Limb (tissue), 2 donors: ENCODE measurements at regions not wholly inside any gene's neighbourhood (a gene's known extent, or its start where the extent isn't known, plus 50 kb on each side); places are given as distances from the start of the nearest gene placed in this dataset.
"Not testable (repeated sequence)": the region's sequence is repeated elsewhere in the genome, so short reads cannot be mapped to it uniquely, and the experiment has no call there.

Experiments used
- DNase-seq, 2 donors: peaks; one replicate each; pipeline ENCODE4 v3.0.0-alpha.2; 2016; ENCODE audit errors: extremely low spot score in 2 of 2

GRCh38 chr10:17538941-17539340 lies 78.2 kb downstream of the HACD1 start:
- no peak for DNase-seq

- DNase-seq = no peak
Measured at GRCh38 chr10:17537281-17537680, 79.9 kb downstream of the HACD1 start.

- DNase-seq = no peak
Measured at GRCh38 chr10:17536221-17536620, 81.0 kb downstream of the HACD1 start.

DNA sequence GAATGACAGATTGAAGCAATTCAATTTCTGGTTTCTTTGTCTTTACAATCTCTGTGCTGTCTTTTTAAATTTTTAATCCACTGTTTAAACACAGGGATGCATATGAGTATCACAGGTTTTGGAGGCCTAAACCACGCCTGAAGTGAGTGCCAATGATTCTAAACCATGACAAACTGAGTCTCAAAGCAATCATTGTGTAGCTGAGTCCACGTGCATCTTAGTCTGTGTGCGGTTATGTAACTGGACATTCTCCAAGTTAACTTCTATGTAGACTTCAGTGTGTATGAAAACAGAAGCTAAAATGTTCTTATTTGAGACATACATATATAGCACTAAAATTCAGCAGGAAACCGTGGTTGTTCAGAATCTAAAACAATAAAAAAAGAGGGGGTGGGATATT lies 79.3 kb upstream of the ST8SIA6 start:
- DNase-seq = peak in 1 of 2 donors; percentile 21

DNA sequence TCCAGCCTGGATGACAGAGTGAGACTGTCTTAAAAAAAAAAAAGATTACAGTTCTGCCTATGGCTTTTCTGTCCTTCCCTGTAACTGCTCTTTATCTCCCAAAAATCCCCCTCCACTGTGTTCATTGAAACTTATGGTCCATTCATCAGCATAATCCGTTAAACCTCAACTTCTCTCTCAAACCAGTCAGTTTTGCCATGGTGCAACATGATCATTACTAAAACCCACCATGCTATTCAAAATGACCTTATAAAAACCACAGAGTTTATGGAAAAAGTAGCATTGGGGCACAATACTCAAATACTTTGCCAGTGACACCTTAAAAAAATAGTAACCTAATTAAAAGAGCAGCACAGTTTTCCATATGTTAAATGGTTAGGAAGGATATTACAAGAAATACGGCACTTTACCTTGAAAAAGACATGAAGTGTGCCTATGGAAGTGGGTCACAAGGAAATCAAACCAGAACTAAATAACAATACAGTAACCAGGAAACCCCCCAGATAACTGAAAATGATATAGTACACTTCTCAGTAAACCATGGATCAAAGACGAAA lies 74.0 kb upstream of the ST8SIA6 start:
- no peak for DNase-seq

GRCh38 chr10:17527514-17528146 lies 73.2 kb upstream of the ST8SIA6 start:
- no peak for DNase-seq

- DNase-seq = not testable (repeated sequence)
Measured at GRCh38 chr10:17526571-17526970, 72.2 kb upstream of the ST8SIA6 start.

DNA sequence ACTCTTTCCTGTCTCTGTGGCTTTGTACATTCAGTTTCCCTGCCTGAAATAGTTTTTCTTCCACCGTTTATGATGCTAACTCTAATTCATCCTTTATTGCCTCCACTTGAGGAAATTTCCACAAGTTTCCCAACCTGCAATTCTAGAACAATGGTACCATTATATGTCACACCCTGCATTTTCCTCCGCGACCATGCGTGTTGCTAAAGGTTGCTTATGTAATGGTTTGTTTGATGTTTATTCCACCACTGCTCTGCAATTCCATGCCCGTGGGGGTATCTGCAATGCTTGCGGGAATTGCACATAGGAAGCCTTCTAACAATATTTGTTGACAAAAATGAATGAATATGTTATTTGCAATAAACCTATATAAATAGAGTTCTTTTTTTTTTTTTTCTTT lies 69.5 kb upstream of the ST8SIA6 start:
- no peak for DNase-seq

GRCh38 chr10:17523246-17523753 lies 68.9 kb upstream of the ST8SIA6 start:
- no peak for DNase-seq

GRCh38 chr10:17522269-17522668 lies 67.9 kb upstream of the ST8SIA6 start:
- not testable (repeated sequence) for DNase-seq

GRCh38 chr10:17519457-17519856 lies 65.1 kb upstream of the ST8SIA6 start:
- DNase-seq = no peak

GRCh38 chr10:17518338-17518737 lies 63.9 kb upstream of the ST8SIA6 start:
- no peak for DNase-seq

DNA sequence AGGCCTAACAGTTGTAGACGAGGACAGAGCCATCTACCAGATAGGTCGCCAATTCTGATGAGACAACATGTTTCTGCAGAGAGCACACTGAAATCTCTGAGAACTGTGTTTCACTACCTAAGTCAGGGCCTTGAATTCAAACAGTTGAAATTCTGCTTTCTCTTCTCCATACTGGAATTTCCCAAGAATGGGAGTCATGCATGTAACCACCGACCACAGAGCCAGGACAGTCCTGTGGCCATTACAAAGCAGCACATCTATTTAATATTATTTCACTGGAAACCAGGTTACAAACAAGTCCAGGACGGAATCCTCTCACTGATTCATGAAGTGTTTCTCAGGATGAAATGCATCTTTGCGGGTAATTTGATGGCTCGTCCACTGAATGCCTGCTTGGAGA lies 62.0 kb upstream of the ST8SIA6 start:
- DNase-seq = no peak

- peak in 1 of 2 donors; percentile 32 for DNase-seq
Measured at GRCh38 chr10:17512341-17513001, 58.1 kb upstream of the ST8SIA6 start.

- no peak for DNase-seq
Measured at GRCh38 chr10:17510242-17510908, 56.0 kb upstream of the ST8SIA6 start.

- DNase-seq = no peak
Measured at GRCh38 chr10:17507538-17507937, 53.1 kb upstream of the ST8SIA6 start.

DNA sequence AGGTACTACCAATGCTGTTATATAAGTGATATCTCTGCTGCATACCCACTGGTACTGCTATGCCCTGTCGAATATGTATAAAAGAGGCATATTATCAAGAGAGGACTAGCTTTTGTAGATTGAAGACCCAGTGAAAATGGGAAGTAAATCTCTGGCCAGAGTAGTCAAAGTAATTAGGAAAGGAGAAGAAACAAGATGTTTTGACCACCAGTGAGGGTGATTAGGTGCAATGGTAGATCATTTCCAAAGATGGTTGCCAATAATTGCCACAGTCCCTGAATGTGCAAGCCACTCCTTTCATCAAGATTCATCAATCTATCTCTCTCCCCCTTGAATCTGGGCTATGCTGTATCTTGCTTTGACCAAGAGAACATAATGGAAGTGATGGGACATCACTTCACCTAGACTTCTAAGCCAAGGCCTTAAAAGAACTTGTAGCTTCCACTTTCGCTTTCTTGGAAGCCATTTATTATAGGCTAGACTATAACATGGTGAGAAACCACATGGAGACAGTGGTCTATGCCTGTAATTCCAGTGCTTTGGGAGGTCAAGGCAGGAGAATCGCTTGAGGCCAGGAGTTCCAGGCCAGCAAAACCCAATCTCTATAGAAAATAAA lies 52.6 kb upstream of the ST8SIA6 start:
- DNase-seq = no peak

DNA sequence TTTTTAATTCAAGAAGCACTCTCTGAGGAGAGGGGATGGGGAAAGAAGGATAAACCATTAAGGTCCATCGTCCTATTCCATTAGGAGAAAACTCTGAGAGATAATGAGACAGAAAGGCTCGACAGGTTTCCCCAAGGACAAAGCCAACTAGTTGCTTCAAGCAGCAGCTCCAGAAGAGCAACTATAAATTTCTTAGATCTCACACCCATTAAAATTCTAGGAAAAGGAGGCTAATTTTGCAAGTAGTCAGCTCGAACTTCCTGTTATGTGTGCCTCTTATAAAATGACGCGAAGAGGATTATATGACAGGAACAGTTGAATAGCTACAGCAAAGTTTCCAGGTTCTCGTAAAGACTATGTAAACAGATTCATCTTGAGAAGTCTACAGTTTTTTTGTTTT lies 52.0 kb upstream of the ST8SIA6 start:
- no peak for DNase-seq

- no peak for DNase-seq
Measured at GRCh38 chr10:17504547-17505245, 50.3 kb upstream of the ST8SIA6 start.
